HG03342 (cell line): ENCODE measurements at regions not wholly inside any gene's neighbourhood (a gene's known extent, or its start where the extent isn't known, plus 50 kb on each side); places are given as distances from the start of the nearest gene placed in this dataset.
"Not testable (repeated sequence)": the region's sequence is repeated elsewhere in the genome, so short reads cannot be mapped to it uniquely, and the experiment has no call there.

Source experiments
- ATAC-seq: cut with Tn5 transposase; IDR thresholded peaks from one replicate; pipeline ENCODE4 v1.9.1; 2021; ENCODE audit warnings: mild to moderate bottlenecking, moderate library complexity; ENCODE audit not compliant: unreplicated experiment

- ATAC-seq, result no peak
These were observed 182.4 kb downstream of the RASEF start for GRCh38 chr9:82880336-82881050.

GRCh38 chr9:82882138-82882537, 180.8 kb downstream of the RASEF start:
- ATAC-seq, result no peak

GRCh38 chr9:82882748-82883147, 180.2 kb downstream of the RASEF start:
- ATAC-seq, result no peak

- ATAC-seq, result no peak
These were observed 179.5 kb downstream of the RASEF start for GRCh38 chr9:82883436-82883835.

- ATAC-seq, result not testable (repeated sequence)
These were observed 179.0 kb downstream of the RASEF start for GRCh38 chr9:82883974-82884373.

GRCh38 chr9:82890401-82890800, 172.5 kb downstream of the RASEF start:
- no peak for ATAC-seq

GRCh38 chr9:82890865-82891264, 172.1 kb downstream of the RASEF start:
- ATAC-seq, result no peak

- no peak for ATAC-seq
These were observed 171.6 kb downstream of the RASEF start for GRCh38 chr9:82891321-82891720.

- ATAC-seq, result no peak
These were observed 169.4 kb downstream of the RASEF start for GRCh38 chr9:82893549-82893948.

- ATAC-seq, result no peak
These were observed 168.4 kb downstream of the RASEF start for GRCh38 chr9:82894548-82894947.

- ATAC-seq, result no peak
These were observed 167.8 kb downstream of the RASEF start for GRCh38 chr9:82894961-82895821.

GRCh38 chr9:82895822-82896110, 167.2 kb downstream of the RASEF start:
- no peak for ATAC-seq

GRCh38 chr9:82903503-82903902, 159.4 kb downstream of the RASEF start:
- no peak for ATAC-seq

- ATAC-seq, result no peak
These were observed 150.9 kb downstream of the RASEF start for GRCh38 chr9:82911996-82912395.

GRCh38 chr9:82912645-82913044, 150.3 kb downstream of the RASEF start:
- no peak for ATAC-seq

GRCh38 chr9:82916238-82916637, 146.7 kb downstream of the RASEF start:
- not testable (repeated sequence) for ATAC-seq

GRCh38 chr9:82920154-82920553, 142.8 kb downstream of the RASEF start:
- ATAC-seq, result no peak

- ATAC-seq, result no peak
These were observed 140.3 kb downstream of the RASEF start for GRCh38 chr9:82922686-82923085.

GRCh38 chr9:82923092-82923911, 139.6 kb downstream of the RASEF start:
- ATAC-seq, result no peak

- ATAC-seq, result no peak
These were observed 138.9 kb downstream of the RASEF start for GRCh38 chr9:82923912-82924605.
